Endothelial cell of umbilical vein (primary cell): ENCODE measurements at regions not wholly inside any gene's neighbourhood (a gene's known extent, or its start where the extent isn't known, plus 50 kb on each side); places are given as distances from the start of the nearest gene placed in this dataset.

Experiments used
- BruUV-seq: library from RNA; stranded (reverse); fragments of 400-500 nt; replicated peaks from 2 replicates; lab custom pipeline; 2021; lab: Mats Ljungman, UMichigan
- CTCF ChIA-PET: fragments of 300-600, 350-600 bp; sonication (Branson Sonifier 250); formaldehyde crosslinking; loops from one replicate; lab custom pipeline; 2021; ENCODE audit warnings: antibody characterized with exemption, inconsistent platforms; lab: Charles Lee
- POLR2A ChIA-PET: fragments of 300-600, 350-600 bp; sonication (Branson Sonifier 250); formaldehyde crosslinking; loops from one replicate; lab custom pipeline; 2021; ENCODE audit warnings: antibody characterized with exemption, inconsistent platforms; lab: Charles Lee
- DNase-seq: peaks from one replicate; pipeline ENCODE4 v3.0.0-alpha.2; 2011; ENCODE audit warnings: low read depth, low spot score
- FAIRE-seq: peaks from 2 replicates; lab custom pipeline; 2011; peaks lifted over from hg19 to GRCh38; lab: Jason Lieb, UNC
- H2AFZ ChIP-seq: 2 replicates; pipeline ENCODE4 v1.6.0; 2012; ENCODE audit warnings: low read depth, low read length, control low read depth, inconsistent platforms
- H3K27ac ChIP-seq: 2 replicates; pipeline ENCODE4 v1.5.1; 2011; ENCODE audit warnings: low read depth, mild to moderate bottlenecking, control low read depth, low read length, moderate library complexity; ENCODE audit not compliant: insufficient read depth
- H3K27me3 ChIP-seq, 2 experiments: 2 replicates each; pipeline versions ENCODE4 v1.6.0 to v1.6.1; 2011; ENCODE audit warnings: low read length in 2 of 2, mixed read lengths in 1 of 2; ENCODE audit not compliant: control insufficient read depth in 2 of 2, insufficient read depth in 2 of 2
- H3K36me3 ChIP-seq, 2 experiments: 2 replicates in 1 of 2; 3 replicates in 1 of 2; pipeline ENCODE4 v1.5.1; 2011; ENCODE audit warnings: low read length in 2 of 2, mild to moderate bottlenecking in 1 of 2, moderate library complexity in 1 of 2; ENCODE audit not compliant: control insufficient read depth in 2 of 2, insufficient read depth in 2 of 2; ENCODE audit errors: extremely low read depth in 1 of 2
- H3K4me1 ChIP-seq: 3 replicates; pipeline ENCODE4 v1.5.1; 2011; ENCODE audit warnings: mild to moderate bottlenecking, low read length; ENCODE audit not compliant: control insufficient read depth, insufficient read depth; ENCODE audit errors: extremely low read depth
- H3K4me2 ChIP-seq: 2 replicates; pipeline ENCODE4 v1.6.1; 2011; ENCODE audit warnings: low read length, control low read depth, mixed read lengths; ENCODE audit not compliant: insufficient read depth
- H3K4me3 ChIP-seq, 3 experiments: fragments of 200-600 bp in 1 of 3; sonication (generic), shearing (Covaris generic) in 1 of 3; replicated peaks in 1 of 3; 2 replicates each; pipeline ENCODE4 v1.5.1; 2011 to 2016; ENCODE audit warnings: control low read depth in 3 of 3, low read length in 3 of 3, mild to moderate bottlenecking in 2 of 3, inconsistent platforms in 1 of 3, low read depth in 1 of 3, moderate library complexity in 1 of 3; ENCODE audit not compliant: insufficient read depth in 1 of 3
- H3K79me2 ChIP-seq: 2 replicates; pipeline ENCODE4 v1.6.0; 2012; ENCODE audit warnings: low read length, inconsistent platforms; ENCODE audit not compliant: control insufficient read depth, insufficient read depth
- H3K9ac ChIP-seq: replicated peaks from 2 replicates; pipeline ENCODE3; 2011; ENCODE audit warnings: low read length, control low read depth; ENCODE audit not compliant: insufficient read depth; ENCODE audit errors: extremely low read depth
- H3K9me1 ChIP-seq: replicated peaks from 3 replicates; pipeline ENCODE4 v1.6.0; 2011; ENCODE audit warnings: mild to moderate bottlenecking, low read length; ENCODE audit not compliant: control insufficient read depth, insufficient read depth; ENCODE audit errors: extremely low read depth
- H3K9me3 ChIP-seq: replicated peaks from 2 replicates; pipeline ENCODE4 v1.5.1; 2012; ENCODE audit warnings: low read length, inconsistent platforms; ENCODE audit not compliant: control insufficient read depth, insufficient read depth
- H4K20me1 ChIP-seq: replicated peaks from 2 replicates; pipeline ENCODE3; 2011; ENCODE audit warnings: mild to moderate bottlenecking, low read length; ENCODE audit not compliant: control insufficient read depth, insufficient read depth; ENCODE audit errors: extremely low read depth
- CTCF ChIP-seq, 2 donors: IDR thresholded peaks; 1 replicate in 1 of 2; 2 replicates in 1 of 2; pipeline ENCODE4 v1.5.1; 2011; ENCODE audit warnings: low read length in 2 of 2, mild to moderate bottlenecking in 2 of 2, moderate library complexity in 2 of 2, control low read depth in 1 of 2, inconsistent platforms in 1 of 2, low read depth in 1 of 2; ENCODE audit not compliant: insufficient read depth in 1 of 2; ENCODE audit errors: extremely low read depth in 1 of 2
- EZH2 ChIP-seq: IDR thresholded peaks from 2 replicates; pipeline ENCODE4 v1.6.1; 2012; ENCODE audit warnings: borderline replicate concordance, low read depth, mild to moderate bottlenecking, moderate library complexity, low read length, inconsistent platforms; ENCODE audit not compliant: severe bottlenecking
- FOS ChIP-seq: IDR thresholded peaks from 2 replicates; pipeline ENCODE4 v1.6.1; 2011; ENCODE audit warnings: mild to moderate bottlenecking, low read length, moderate library complexity, borderline replicate concordance; ENCODE audit not compliant: insufficient read depth
- GATA2 ChIP-seq: IDR thresholded peaks from 2 replicates; pipeline ENCODE4 v1.7.0; 2011; ENCODE audit warnings: low read depth, mild to moderate bottlenecking, moderate library complexity, mixed read lengths, low read length; ENCODE audit not compliant: insufficient read length, insufficient read depth
- JUN ChIP-seq: IDR thresholded peaks from 2 replicates; pipeline ENCODE4 v1.6.1; 2011; ENCODE audit warnings: borderline replicate concordance, low read depth; ENCODE audit not compliant: insufficient read length, insufficient read depth
- MAX ChIP-seq: IDR thresholded peaks from 2 replicates; pipeline ENCODE4 v1.6.1; 2011; ENCODE audit not compliant: insufficient read depth, insufficient read length
- MYC ChIP-seq: IDR thresholded peaks from one replicate; pipeline ENCODE4 v1.6.1; 2011; ENCODE audit warnings: mild to moderate bottlenecking, low read depth, low read length
- POLR2A ChIP-seq: IDR thresholded peaks from 2 replicates; pipeline ENCODE4 v1.6.1; 2012; ENCODE audit warnings: low read depth, mild to moderate bottlenecking, control low read depth, low read length
- POLR2AphosphoS5 ChIP-seq: IDR thresholded peaks from 2 replicates; pipeline ENCODE4 v1.6.1; 2012; ENCODE audit warnings: low read depth, mild to moderate bottlenecking, control low read depth, low read length, moderate library complexity; ENCODE audit not compliant: insufficient read depth
- dilution Hi-C: fragments of 300-500 bp; cut with MboI; formaldehyde crosslinking; loops from one replicate; pipeline ENCODE4 v1.15.0; 2019; ENCODE audit warnings: low sequenced_read_pairs; ENCODE audit not compliant: extremely low pct_ligation_motif_present
- intact Hi-C: fragments of 100-400 bp; cut with micrococcal nuclease; formaldehyde crosslinking; loops from one replicate; pipeline ENCODE4 v1.10.0; 2022

- dilution Hi-C loops (no loop called here), intact Hi-C loops (no loop called here)
- ChIA-PET POLR2A (no interaction called here), CTCF (no interaction called here)
- FAIRE-seq (no peak), DNase-seq (no peak)
- Histone ChIP-seq H3K9ac (no peak overlapping the region), H3K27ac (no peak overlapping the region), H3K4me1 (no peaks in the 10 kb centered on the region), H3K9me3 (no peaks in the 10 kb centered on the region), H2AFZ (no peak overlapping the region), H3K79me2 (no peaks in the 10 kb centered on the region), H3K4me2 (no peak overlapping the region), H3K36me3 (no peaks in the 10 kb centered on the region), H3K27me3 (no peaks in the 10 kb centered on the region), H3K9me1 (no peaks in the 10 kb centered on the region), H3K4me3 (no peak overlapping the region), H4K20me1 (no peaks in the 10 kb centered on the region)
- no peak for TF ChIP-seq MYC
- TF ChIP-seq FOS = no peak
- TF ChIP-seq EZH2 = no peak
- TF ChIP-seq POLR2A = no peak
- TF ChIP-seq POLR2AphosphoS5 = no peak
- TF ChIP-seq GATA2 = no peak
- TF ChIP-seq MAX = no peak
- TF ChIP-seq JUN = no peak
- TF ChIP-seq CTCF (IDR thresholded peaks at IDR 0.05; ENCODE audit: extremely low read depth in 1 of 2, insufficient read depth in 1 of 2, low read depth in 1 of 2, low read length in 2 of 2) = no peak
- no TSS peak for BruUV-seq
These were observed 227.5 kb upstream of the ZFHX3 start for GRCh38 chr16:73275448-73275847.
